ENCODE measurements at regions not wholly inside any gene's neighbourhood (a gene's known extent, or its start where the extent isn't known, plus 50 kb on each side); places are given as distances from the start of the nearest gene placed in this dataset.

- ATAC-seq (ENCODE audit: insufficient read depth, low FRiP score) (no peak), DNase-seq (no peak)
- H3K27me3 ChIP-seq (ENCODE audit: control insufficient read depth in 3 of 3, insufficient read depth in 3 of 3, low read length in 2 of 3): no peaks in the 10 kb centered on the region
- WGBS, 2 donors: 41 to 77% methylated on average over 14 of the region's 14 CpGs
- H3K4me1 ChIP-seq (ENCODE audit: control insufficient read depth in 5 of 5, insufficient read depth in 5 of 5, low read length in 5 of 5): peaks cover 0 to 22% (median 2%) of the 10 kb centered on the region in 5 donors
- TF ChIP-seq CTCF (IDR thresholded peaks at IDR 0.05; ENCODE audit: control extremely low read depth, extremely low read depth): no peak
- H3K27ac ChIP-seq (ENCODE audit: low read depth in 1 of 2, low read length in 1 of 2): peak overlapping the region in 1 of 2 donors; percentile 26
- no peaks in the 10 kb centered on the region for H3K9me3 ChIP-seq (ENCODE audit: control insufficient read depth in 4 of 4, insufficient read depth in 3 of 4, low read length in 3 of 4)
- no peaks in the 10 kb centered on the region for H3K36me3 ChIP-seq (ENCODE audit: control insufficient read depth in 4 of 4, insufficient read depth in 4 of 4, low read length in 4 of 4)
- no peak overlapping the region for H3K9ac ChIP-seq (ENCODE audit: insufficient read depth in 1 of 2, low read length in 2 of 2)
- H3K4me3 ChIP-seq: no peak overlapping the region
Measured at GRCh38 chr13:50715402-50716146, 127.9 kb downstream of the DLEU7 start.

- Histone ChIP-seq H3K36me3 (ENCODE audit: control insufficient read depth in 4 of 4, insufficient read depth in 4 of 4, low read length in 4 of 4) (no peaks in the 10 kb centered on the region), H3K27me3 (ENCODE audit: control insufficient read depth in 3 of 3, insufficient read depth in 3 of 3, low read length in 2 of 3) (no peaks in the 10 kb centered on the region), H3K4me1 (ENCODE audit: control insufficient read depth in 5 of 5, insufficient read depth in 5 of 5, low read length in 5 of 5) (no peaks in the 10 kb centered on the region), H3K4me3 (no peak overlapping the region), H3K27ac (ENCODE audit: low read depth in 1 of 2, low read length in 1 of 2) (peak overlapping the region in 1 of 2 donors; percentile 53), H3K9me3 (ENCODE audit: control insufficient read depth in 4 of 4, insufficient read depth in 3 of 4, low read length in 3 of 4) (peaks cover 0 to 5% (median 0%) of the 10 kb centered on the region in 4 donors), H3K9ac (ENCODE audit: insufficient read depth in 1 of 2, low read length in 2 of 2) (no peak overlapping the region)
- TF ChIP-seq CTCF (IDR thresholded peaks at IDR 0.05; ENCODE audit: control extremely low read depth, extremely low read depth): no peak
- ATAC-seq (ENCODE audit: insufficient read depth, low FRiP score): no peak
- DNase-seq: no peak
- 83% methylated on average over 8 of the region's 8 CpGs for WGBS, 2 donors
Measured at GRCh38 chr13:50720861-50721671, 122.4 kb downstream of the DLEU7 start.

GRCh38 chr13:50721672-50721992 lies 121.9 kb downstream of the DLEU7 start:
- DNase-seq (no peak), ATAC-seq (ENCODE audit: insufficient read depth, low FRiP score) (no peak)
- Histone ChIP-seq H3K9ac (ENCODE audit: insufficient read depth in 1 of 2, low read length in 2 of 2) (no peak overlapping the region), H3K36me3 (ENCODE audit: control insufficient read depth in 4 of 4, insufficient read depth in 4 of 4, low read length in 4 of 4) (no peaks in the 10 kb centered on the region), H3K27me3 (ENCODE audit: control insufficient read depth in 3 of 3, insufficient read depth in 3 of 3, low read length in 2 of 3) (no peaks in the 10 kb centered on the region), H3K9me3 (ENCODE audit: control insufficient read depth in 4 of 4, insufficient read depth in 3 of 4, low read length in 3 of 4) (peaks cover 0 to 5% (median 0%) of the 10 kb centered on the region in 4 donors), H3K27ac (ENCODE audit: low read depth in 1 of 2, low read length in 1 of 2) (no peak overlapping the region), H3K4me1 (ENCODE audit: control insufficient read depth in 5 of 5, insufficient read depth in 5 of 5, low read length in 5 of 5) (no peaks in the 10 kb centered on the region), H3K4me3 (no peak overlapping the region)
- 41 to 89% methylated on average over 1 of the region's 1 CpG for WGBS, 2 donors
- TF ChIP-seq CTCF (IDR thresholded peaks at IDR 0.05; ENCODE audit: control extremely low read depth, extremely low read depth): no peak

All from lung (tissue), 11 donors.